SU-DHL-6 (cell line): ENCODE measurements at regions not wholly inside any gene's neighbourhood (a gene's known extent, or its start where the extent isn't known, plus 50 kb on each side); places are given as distances from the start of the nearest gene placed in this dataset.

ENCODE experiments used
- EZH2phosphoT487 ChIP-seq: fragments of 200-600 bp; sonication (generic), shearing (Covaris generic); conservative IDR thresholded peaks from 2 replicates; pipeline ENCODE4 v1.6.1; 2018; ENCODE audit warnings: mild to moderate bottlenecking, antibody characterized with exemption, low read length, moderate library complexity, mixed read lengths
- TF ChIP-seq, protein P1 (sequence below): fragments of 200-600 bp; sonication (generic); IDR thresholded peaks from one replicate; pipeline ENCODE4 v1.5.1; 2017; ENCODE audit warnings: antibody characterized with exemption, mild to moderate bottlenecking, low read length, moderate library complexity; ENCODE audit not compliant: insufficient read depth, poor library complexity, severe bottlenecking

DNA sequence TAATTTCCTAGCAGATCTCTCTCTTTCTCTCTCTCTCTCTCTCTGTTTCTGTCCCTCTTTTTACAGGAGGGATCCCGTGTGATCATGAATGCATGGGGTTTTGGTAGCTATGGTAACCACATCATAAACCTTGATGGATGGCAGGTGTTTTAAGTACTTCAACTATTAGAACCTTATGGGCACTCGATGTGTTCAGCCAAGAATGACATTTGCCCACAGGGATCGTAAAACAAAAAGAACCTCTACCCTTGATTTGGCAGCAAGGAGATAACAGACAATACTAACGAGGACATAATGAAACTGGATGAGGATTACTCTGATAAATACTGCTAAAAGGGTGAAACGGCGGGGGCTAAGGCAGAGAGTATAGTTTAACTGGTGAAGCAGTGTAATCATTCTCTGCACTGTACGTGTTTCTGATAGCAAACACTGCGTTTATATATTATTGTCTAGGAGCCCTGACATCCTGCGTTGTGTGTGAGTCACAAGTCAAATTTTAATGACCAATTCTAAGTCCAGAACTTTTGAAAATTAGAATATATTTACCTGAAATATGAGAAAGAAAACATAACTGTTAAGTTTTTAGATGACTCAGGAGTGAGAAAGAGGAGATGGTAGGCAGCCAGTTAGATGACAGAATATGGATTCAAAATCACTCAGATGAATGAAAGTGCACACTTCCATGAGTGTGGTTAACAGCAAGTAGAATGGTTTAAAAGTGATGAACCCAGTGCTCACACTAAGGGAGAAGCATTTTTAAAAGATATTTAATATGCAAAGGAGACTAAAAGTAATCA lies 80.3 kb downstream of the OTOL1 start:
- TF ChIP-seq, protein P1, sequence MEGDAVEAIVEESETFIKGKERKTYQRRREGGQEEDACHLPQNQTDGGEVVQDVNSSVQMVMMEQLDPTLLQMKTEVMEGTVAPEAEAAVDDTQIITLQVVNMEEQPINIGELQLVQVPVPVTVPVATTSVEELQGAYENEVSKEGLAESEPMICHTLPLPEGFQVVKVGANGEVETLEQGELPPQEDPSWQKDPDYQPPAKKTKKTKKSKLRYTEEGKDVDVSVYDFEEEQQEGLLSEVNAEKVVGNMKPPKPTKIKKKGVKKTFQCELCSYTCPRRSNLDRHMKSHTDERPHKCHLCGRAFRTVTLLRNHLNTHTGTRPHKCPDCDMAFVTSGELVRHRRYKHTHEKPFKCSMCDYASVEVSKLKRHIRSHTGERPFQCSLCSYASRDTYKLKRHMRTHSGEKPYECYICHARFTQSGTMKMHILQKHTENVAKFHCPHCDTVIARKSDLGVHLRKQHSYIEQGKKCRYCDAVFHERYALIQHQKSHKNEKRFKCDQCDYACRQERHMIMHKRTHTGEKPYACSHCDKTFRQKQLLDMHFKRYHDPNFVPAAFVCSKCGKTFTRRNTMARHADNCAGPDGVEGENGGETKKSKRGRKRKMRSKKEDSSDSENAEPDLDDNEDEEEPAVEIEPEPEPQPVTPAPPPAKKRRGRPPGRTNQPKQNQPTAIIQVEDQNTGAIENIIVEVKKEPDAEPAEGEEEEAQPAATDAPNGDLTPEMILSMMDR = no peak
- TF ChIP-seq EZH2phosphoT487 = no peak
